Karpas-422 (cell line): ENCODE measurements at regions not wholly inside any gene's neighbourhood (a gene's known extent, or its start where the extent isn't known, plus 50 kb on each side); places are given as distances from the start of the nearest gene placed in this dataset.

Experiments
- DNase-seq: peaks from one replicate; pipeline ENCODE4 v3.0.0-alpha.2; 2015
- H2AFZ ChIP-seq: fragments of 200-600 bp; sonication (generic); 2 replicates; pipeline ENCODE4 v1.6.1; 2014; ENCODE audit warnings: antibody characterized with exemption, low read length, mixed read lengths
- H3K27ac ChIP-seq: fragments of 200-600 bp; sonication (generic); 2 replicates; pipeline ENCODE4 v1.5.1; 2014; ENCODE audit warnings: mild to moderate bottlenecking, low read length, moderate library complexity
- H3K27me3 ChIP-seq: fragments of 200-600 bp; sonication (generic); 2 replicates; pipeline ENCODE4 v1.6.1; 2014; ENCODE audit warnings: low read length, mixed read lengths
- H3K36me3 ChIP-seq: fragments of 200-600 bp; sonication (generic); 2 replicates; pipeline ENCODE4 v1.6.1; 2014; ENCODE audit warnings: low read length, mixed read lengths; ENCODE audit not compliant: insufficient read depth
- H3K4me1 ChIP-seq: fragments of 200-600 bp; sonication (generic); 2 replicates; pipeline ENCODE4 v1.6.1; 2014; ENCODE audit warnings: mild to moderate bottlenecking, low read length, mixed read lengths
- H3K4me2 ChIP-seq: fragments of 200-600 bp; sonication (generic); 2 replicates; pipeline ENCODE4 v1.6.1; 2014; ENCODE audit warnings: low read length, low read depth, mild to moderate bottlenecking; ENCODE audit not compliant: poor library complexity, severe bottlenecking
- H3K4me3 ChIP-seq: fragments of 200-600 bp; sonication (generic); 2 replicates; pipeline ENCODE4 v1.5.1; 2014; ENCODE audit warnings: mild to moderate bottlenecking, antibody characterized with exemption, low read length, mixed read lengths
- H3K79me2 ChIP-seq: fragments of 200-600 bp; sonication (generic); 2 replicates; pipeline ENCODE4 v1.6.1; 2014; ENCODE audit warnings: mild to moderate bottlenecking, low read length, mixed read lengths
- H3K9ac ChIP-seq: fragments of 200-600 bp; sonication (generic); 2 replicates; pipeline ENCODE4 v1.6.0; 2014; ENCODE audit warnings: low read length
- H3K9me2 ChIP-seq: fragments of 200-600 bp; sonication (generic), shearing (Covaris generic); replicated peaks from 2 replicates; pipeline ENCODE4 v1.6.0; 2014; ENCODE audit warnings: mild to moderate bottlenecking, low read length, moderate library complexity; ENCODE audit not compliant: insufficient read depth
- H3K9me3 ChIP-seq: fragments of 300-700, 200-600 bp; sonication (generic); 2 replicates; pipeline ENCODE4 v1.6.1; 2014; ENCODE audit warnings: low read length, mixed read lengths
- H4K20me1 ChIP-seq: fragments of 200-600 bp; sonication (generic); 2 replicates; pipeline ENCODE4 v1.6.1; 2014; ENCODE audit warnings: mild to moderate bottlenecking, antibody characterized with exemption, low read length, low read depth; ENCODE audit not compliant: insufficient read depth

- no peak overlapping the region for H3K27ac ChIP-seq
- no peaks in the 10 kb centered on the region for H3K4me1 ChIP-seq
- H2AFZ ChIP-seq: no peak overlapping the region
- H3K79me2 ChIP-seq: no peaks in the 10 kb centered on the region
- no peaks in the 10 kb centered on the region for H3K9me2 ChIP-seq
- H3K9ac ChIP-seq: no peak overlapping the region
- H4K20me1 ChIP-seq: no peaks in the 10 kb centered on the region
- H3K27me3 ChIP-seq: 0 out of 2 replicates have a peak, but pooled peaks cover 2% of the 10 kb centered on the region
- DNase-seq: no peak
- no peaks in the 10 kb centered on the region for H3K36me3 ChIP-seq
- H3K9me3 ChIP-seq: no peaks in the 10 kb centered on the region
- no peak overlapping the region for H3K4me3 ChIP-seq
- no peak overlapping the region for H3K4me2 ChIP-seq
Measured at GRCh38 chr4:152160225-152160800, 375.6 kb downstream of the FBXW7 start.

- Histone ChIP-seq H3K36me3 (no peaks in the 10 kb centered on the region), H3K9ac (no peak overlapping the region), H3K4me1 (no peaks in the 10 kb centered on the region), H2AFZ (no peak overlapping the region), H3K9me2 (no peaks in the 10 kb centered on the region), H3K4me3 (no peak overlapping the region), H3K27me3 (0 out of 2 replicates have a peak, but pooled peaks cover 2% of the 10 kb centered on the region), H4K20me1 (no peaks in the 10 kb centered on the region), H3K79me2 (no peaks in the 10 kb centered on the region), H3K9me3 (no peaks in the 10 kb centered on the region), H3K27ac (no peak overlapping the region), H3K4me2 (no peak overlapping the region)
- DNase-seq: no peak
Measured at GRCh38 chr4:152159773-152160172, 376.1 kb downstream of the FBXW7 start.

- no peak for DNase-seq
- Histone ChIP-seq H3K4me2 (no peak overlapping the region), H4K20me1 (no peaks in the 10 kb centered on the region), H3K4me1 (no peaks in the 10 kb centered on the region), H3K9me3 (no peaks in the 10 kb centered on the region), H3K36me3 (no peaks in the 10 kb centered on the region), H2AFZ (no peak overlapping the region), H3K27ac (no peak overlapping the region), H3K4me3 (no peak overlapping the region), H3K79me2 (no peaks in the 10 kb centered on the region), H3K9me2 (no peaks in the 10 kb centered on the region), H3K9ac (no peak overlapping the region), H3K27me3 (0 out of 2 replicates have a peak, but pooled peaks cover 2% of the 10 kb centered on the region)
Measured at GRCh38 chr4:152158225-152158624, 377.7 kb downstream of the FBXW7 start.

- Histone ChIP-seq H3K4me3 (no peak overlapping the region), H3K36me3 (no peaks in the 10 kb centered on the region), H3K4me1 (no peaks in the 10 kb centered on the region), H3K9ac (no peak overlapping the region), H2AFZ (no peak overlapping the region), H3K27me3 (0 out of 2 replicates have a peak, but pooled peaks cover 2% of the 10 kb centered on the region), H3K9me2 (no peaks in the 10 kb centered on the region), H3K79me2 (no peaks in the 10 kb centered on the region), H3K9me3 (no peaks in the 10 kb centered on the region), H3K4me2 (no peak overlapping the region), H4K20me1 (no peaks in the 10 kb centered on the region), H3K27ac (no peak overlapping the region)
- DNase-seq: no peak
Measured at GRCh38 chr4:152157629-152158028, 378.3 kb downstream of the FBXW7 start.

- Histone ChIP-seq H3K4me2 (no peak overlapping the region), H3K79me2 (no peaks in the 10 kb centered on the region), H3K4me1 (no peaks in the 10 kb centered on the region), H3K4me3 (no peak overlapping the region), H3K27me3 (0 out of 2 replicates have a peak, but pooled peaks cover 2% of the 10 kb centered on the region), H3K9ac (no peak overlapping the region), H3K27ac (no peak overlapping the region), H2AFZ (no peak overlapping the region), H3K9me2 (no peaks in the 10 kb centered on the region), H3K9me3 (no peaks in the 10 kb centered on the region), H4K20me1 (no peaks in the 10 kb centered on the region), H3K36me3 (no peaks in the 10 kb centered on the region)
- DNase-seq: no peak
Measured at GRCh38 chr4:152156442-152156841, 379.4 kb downstream of the FBXW7 start.

GRCh38 chr4:152155070-152155469 is 380.8 kb downstream of the FBXW7 start:
- H3K27ac ChIP-seq: no peak overlapping the region
- H3K27me3 ChIP-seq: 0 out of 2 replicates have a peak, but pooled peaks cover 2% of the 10 kb centered on the region
- no peaks in the 10 kb centered on the region for H3K9me2 ChIP-seq

GRCh38 chr4:152154433-152154832 is 381.5 kb downstream of the FBXW7 start:
- Histone ChIP-seq H3K4me2 (no peak overlapping the region), H3K9ac (no peak overlapping the region), H3K27me3 (0 out of 2 replicates have a peak, but pooled peaks cover 2% of the 10 kb centered on the region), H3K27ac (no peak overlapping the region), H2AFZ (no peak overlapping the region), H3K9me2 (no peaks in the 10 kb centered on the region), H4K20me1 (no peaks in the 10 kb centered on the region), H3K79me2 (no peaks in the 10 kb centered on the region), H3K9me3 (no peaks in the 10 kb centered on the region), H3K4me1 (no peaks in the 10 kb centered on the region), H3K36me3 (no peaks in the 10 kb centered on the region), H3K4me3 (no peak overlapping the region)
- no peak for DNase-seq

More at GRCh38 chr4:152155070-152155469, 380.8 kb downstream of the FBXW7 start:
- Histone ChIP-seq H3K4me3 (no peak overlapping the region), H3K4me1 (no peaks in the 10 kb centered on the region), H2AFZ (no peak overlapping the region), H3K9ac (no peak overlapping the region), H4K20me1 (no peaks in the 10 kb centered on the region), H3K79me2 (no peaks in the 10 kb centered on the region), H3K36me3 (no peaks in the 10 kb centered on the region), H3K9me3 (no peaks in the 10 kb centered on the region), H3K4me2 (no peak overlapping the region)
- DNase-seq: no peak

GRCh38 chr4:152153476-152154270 is 382.2 kb downstream of the FBXW7 start:
- no peak overlapping the region for H2AFZ ChIP-seq
- H3K4me3 ChIP-seq: no peak overlapping the region
- H3K27ac ChIP-seq: no peak overlapping the region
- H3K27me3 ChIP-seq: no peaks in the 10 kb centered on the region
- no peaks in the 10 kb centered on the region for H3K36me3 ChIP-seq
- no peaks in the 10 kb centered on the region for H3K9me2 ChIP-seq
- no peaks in the 10 kb centered on the region for H3K4me1 ChIP-seq
- no peak overlapping the region for H3K4me2 ChIP-seq
- H3K9ac ChIP-seq: no peak overlapping the region
- no peak for DNase-seq
- no peaks in the 10 kb centered on the region for H3K79me2 ChIP-seq
- no peaks in the 10 kb centered on the region for H4K20me1 ChIP-seq
- H3K9me3 ChIP-seq: no peaks in the 10 kb centered on the region
